Fibroblast of lung (primary cell): ENCODE measurements at regions not wholly inside any gene's neighbourhood (a gene's known extent, or its start where the extent isn't known, plus 50 kb on each side); places are given as distances from the start of the nearest gene placed in this dataset.
A peak's percentile ranks its signal among the peaks of the same experiment; 100 is the strongest.

Experiments used
- DNase-seq, 2 donors: peaks; one replicate each; pipeline versions ENCODE4 v3.0.0 to v3.0.0-alpha.2; 2010; ENCODE audit warnings: low read depth in 2 of 2
- H2AFZ ChIP-seq: 2 replicates; pipeline ENCODE4 v1.5.1; 2012; ENCODE audit warnings: low read length, control low read depth, inconsistent platforms
- H3K27ac ChIP-seq: 2 replicates; pipeline ENCODE4 v1.5.1; 2011; ENCODE audit warnings: low read length, control low read depth; ENCODE audit not compliant: insufficient read depth
- H3K27me3 ChIP-seq: 2 replicates; pipeline ENCODE4 v1.5.1; 2011; ENCODE audit warnings: mild to moderate bottlenecking, low read length; ENCODE audit not compliant: control insufficient read depth, insufficient read depth
- H3K36me3 ChIP-seq: 2 replicates; pipeline ENCODE4 v1.5.1; 2011; ENCODE audit warnings: low read length; ENCODE audit not compliant: control insufficient read depth, insufficient read depth
- H3K4me1 ChIP-seq: 2 replicates; pipeline ENCODE4 v1.5.1; 2011; ENCODE audit warnings: low read length; ENCODE audit not compliant: control insufficient read depth, insufficient read depth; ENCODE audit errors: extremely low read depth
- H3K4me2 ChIP-seq: 2 replicates; pipeline ENCODE4 v1.5.1; 2011; ENCODE audit warnings: low read length, control low read depth; ENCODE audit not compliant: insufficient read depth; ENCODE audit errors: extremely low read depth
- H3K4me3 ChIP-seq, 4 experiments: fragments of 200-600 bp in 1 of 4; sonication (generic) in 1 of 4; replicated peaks in 1 of 4; 2 replicates each; pipeline ENCODE4 v1.5.1; 2011 to 2016; ENCODE audit warnings: low read length in 4 of 4, low read depth in 3 of 4, mild to moderate bottlenecking in 3 of 4, control low read depth in 2 of 4, inconsistent platforms in 1 of 4, mixed read lengths in 1 of 4; ENCODE audit not compliant: insufficient read depth in 1 of 4; ENCODE audit errors: control extremely low read depth in 1 of 4
- H3K79me2 ChIP-seq: 2 replicates; pipeline ENCODE4 v1.5.1; 2012; ENCODE audit warnings: mild to moderate bottlenecking, low read length, inconsistent platforms; ENCODE audit not compliant: control insufficient read depth, insufficient read depth
- H3K9ac ChIP-seq: 2 replicates; pipeline ENCODE4 v1.5.1; 2011; ENCODE audit warnings: mild to moderate bottlenecking, low read length, control low read depth; ENCODE audit not compliant: insufficient read depth
- H3K9me3 ChIP-seq: 2 replicates; pipeline ENCODE4 v1.5.1; 2012; ENCODE audit warnings: low read depth, low read length; ENCODE audit not compliant: control insufficient read depth, insufficient read depth
- H4K20me1 ChIP-seq: 2 replicates; pipeline ENCODE4 v1.5.1; 2011; ENCODE audit warnings: low read length; ENCODE audit not compliant: control insufficient read depth, insufficient read depth; ENCODE audit errors: extremely low read depth
- EZH2 ChIP-seq: IDR thresholded peaks from 2 replicates; pipeline ENCODE4 v1.5.1; 2012; ENCODE audit warnings: low read length, control low read depth, mild to moderate bottlenecking; ENCODE audit errors: missing control alignments
- TF ChIP-seq, protein P1 (sequence below), 2 donors: IDR thresholded peaks in 1 of 2; conservative IDR thresholded peaks in 1 of 2; 1 replicate in 1 of 2; 2 replicates in 1 of 2; pipeline ENCODE4 v1.5.1; 2011 to 2012; ENCODE audit warnings: low read length in 2 of 2, control low read depth in 1 of 2, inconsistent platforms in 1 of 2, low read depth in 1 of 2, mild to moderate bottlenecking in 1 of 2

DNA sequence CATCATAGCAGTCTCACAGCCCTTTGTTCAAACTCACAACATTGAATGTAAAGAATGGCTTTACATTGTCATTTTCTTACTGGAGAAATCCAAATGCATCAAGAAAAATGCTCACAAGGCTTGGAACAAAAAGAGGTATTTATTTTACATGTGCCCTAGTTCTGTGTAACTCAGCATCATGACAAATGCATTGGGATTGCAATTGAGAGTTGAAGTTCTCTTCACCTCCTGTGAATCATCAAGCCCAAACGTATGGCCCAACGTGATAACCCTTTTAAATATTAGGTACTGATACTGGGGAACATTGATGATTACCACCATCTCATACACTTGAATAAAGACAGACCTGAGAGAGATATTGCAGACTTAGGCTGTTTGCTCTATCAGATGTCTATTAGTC, 61.6 kb downstream of the GASK1B start:
- H2AFZ ChIP-seq: no peak overlapping the region
- peak; percentile 5 to 39 for DNase-seq
- no peak for TF ChIP-seq EZH2
- TF ChIP-seq, protein P1, sequence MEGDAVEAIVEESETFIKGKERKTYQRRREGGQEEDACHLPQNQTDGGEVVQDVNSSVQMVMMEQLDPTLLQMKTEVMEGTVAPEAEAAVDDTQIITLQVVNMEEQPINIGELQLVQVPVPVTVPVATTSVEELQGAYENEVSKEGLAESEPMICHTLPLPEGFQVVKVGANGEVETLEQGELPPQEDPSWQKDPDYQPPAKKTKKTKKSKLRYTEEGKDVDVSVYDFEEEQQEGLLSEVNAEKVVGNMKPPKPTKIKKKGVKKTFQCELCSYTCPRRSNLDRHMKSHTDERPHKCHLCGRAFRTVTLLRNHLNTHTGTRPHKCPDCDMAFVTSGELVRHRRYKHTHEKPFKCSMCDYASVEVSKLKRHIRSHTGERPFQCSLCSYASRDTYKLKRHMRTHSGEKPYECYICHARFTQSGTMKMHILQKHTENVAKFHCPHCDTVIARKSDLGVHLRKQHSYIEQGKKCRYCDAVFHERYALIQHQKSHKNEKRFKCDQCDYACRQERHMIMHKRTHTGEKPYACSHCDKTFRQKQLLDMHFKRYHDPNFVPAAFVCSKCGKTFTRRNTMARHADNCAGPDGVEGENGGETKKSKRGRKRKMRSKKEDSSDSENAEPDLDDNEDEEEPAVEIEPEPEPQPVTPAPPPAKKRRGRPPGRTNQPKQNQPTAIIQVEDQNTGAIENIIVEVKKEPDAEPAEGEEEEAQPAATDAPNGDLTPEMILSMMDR (conservative IDR thresholded peaks at IDR 0.05 in 1 of 2, IDR thresholded peaks at IDR 0.05 in 1 of 2; ENCODE audit: low read depth in 1 of 2, low read length in 2 of 2): no peak
- H3K4me2 ChIP-seq: no peak overlapping the region
- H3K4me3 ChIP-seq: no peak overlapping the region
- H3K4me1 ChIP-seq: no peaks in the 10 kb centered on the region
- H3K9ac ChIP-seq: no peak overlapping the region
- H4K20me1 ChIP-seq: no peaks in the 10 kb centered on the region
- no peak overlapping the region for H3K27ac ChIP-seq
- H3K27me3 ChIP-seq: no peaks in the 10 kb centered on the region
- no peaks in the 10 kb centered on the region for H3K9me3 ChIP-seq
- no peaks in the 10 kb centered on the region for H3K79me2 ChIP-seq
- no peaks in the 10 kb centered on the region for H3K36me3 ChIP-seq

- TF ChIP-seq, protein P1 (conservative IDR thresholded peaks at IDR 0.05 in 1 of 2, IDR thresholded peaks at IDR 0.05 in 1 of 2; ENCODE audit: low read depth in 1 of 2, low read length in 2 of 2): no peak
- TF ChIP-seq EZH2: no peak
- Histone ChIP-seq H4K20me1 (no peaks in the 10 kb centered on the region), H3K9me3 (no peaks in the 10 kb centered on the region), H3K27me3 (no peaks in the 10 kb centered on the region), H3K79me2 (no peaks in the 10 kb centered on the region), H3K4me1 (no peaks in the 10 kb centered on the region), H2AFZ (no peak overlapping the region), H3K27ac (no peak overlapping the region), H3K4me3 (no peak overlapping the region), H3K4me2 (no peak overlapping the region), H3K9ac (no peak overlapping the region), H3K36me3 (no peaks in the 10 kb centered on the region)
- no peak for DNase-seq
These were observed 69.9 kb downstream of the GASK1B start for GRCh38 chr4:158102904-158103303.

DNA sequence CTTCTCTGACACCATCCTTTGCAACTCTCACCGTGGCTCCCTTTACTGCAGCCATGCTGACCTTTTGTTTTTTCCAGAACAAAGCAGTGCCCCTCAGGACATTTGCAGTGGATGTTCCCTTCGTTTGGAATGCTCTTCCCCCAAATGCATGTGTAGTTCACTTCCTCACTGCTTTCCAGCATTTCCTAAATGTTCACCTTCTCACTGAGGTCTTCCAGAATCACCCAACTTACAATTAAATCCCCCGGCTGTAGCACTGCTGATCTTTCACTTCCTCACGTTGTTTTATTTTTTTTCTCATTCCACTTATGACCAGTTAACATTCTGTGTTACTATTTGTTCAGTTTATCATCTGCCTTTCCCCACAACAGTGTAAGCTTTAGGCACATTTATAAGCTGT, 73.1 kb downstream of the GASK1B start:
- Histone ChIP-seq H3K9me3 (no peaks in the 10 kb centered on the region), H3K4me2 (no peak overlapping the region), H3K4me1 (no peaks in the 10 kb centered on the region), H3K27ac (no peak overlapping the region), H3K27me3 (no peaks in the 10 kb centered on the region), H2AFZ (no peak overlapping the region), H3K4me3 (no peak overlapping the region), H3K9ac (no peak overlapping the region), H3K79me2 (no peaks in the 10 kb centered on the region), H3K36me3 (no peaks in the 10 kb centered on the region), H4K20me1 (no peaks in the 10 kb centered on the region)
- DNase-seq: no peak
- TF ChIP-seq EZH2: no peak
- TF ChIP-seq, protein P1 (conservative IDR thresholded peaks at IDR 0.05 in 1 of 2, IDR thresholded peaks at IDR 0.05 in 1 of 2; ENCODE audit: low read depth in 1 of 2, low read length in 2 of 2): no peak
